ENCODE measurements at regions not wholly inside any gene's neighbourhood (a gene's known extent, or its start where the extent isn't known, plus 50 kb on each side); places are given as distances from the start of the nearest gene placed in this dataset.

DNA sequence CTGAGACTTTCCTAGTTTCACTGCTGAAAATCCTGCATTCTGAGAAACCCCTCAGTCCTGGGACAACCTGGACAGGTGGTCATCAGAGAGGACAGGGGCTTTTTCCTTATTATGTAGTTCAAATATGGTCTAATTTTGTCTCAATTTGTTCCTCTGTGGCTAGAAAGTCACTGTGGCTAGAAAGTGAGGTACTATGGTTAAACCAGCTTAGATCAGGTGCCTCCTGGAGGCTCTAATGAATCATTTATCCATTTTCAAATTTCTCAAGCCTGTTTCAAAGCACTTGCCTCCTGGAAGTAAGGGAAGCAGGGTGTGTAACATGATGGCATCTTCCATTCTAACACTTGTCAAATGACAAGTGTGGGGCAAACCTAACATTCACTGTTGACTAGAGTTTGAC, 326.8 kb downstream of the PIK3C3 start:
- Histone ChIP-seq H3K36me3 (ENCODE audit: control insufficient read depth in 2 of 2, extremely low read depth in 1 of 2, insufficient read depth in 2 of 2, low read length in 2 of 2) (no peaks in the 10 kb centered on the region), H3K79me2 (ENCODE audit: control insufficient read depth, insufficient read depth, low read length) (no peaks in the 10 kb centered on the region), H4K20me1 (ENCODE audit: control insufficient read depth, extremely low read depth, insufficient read depth, low read length) (no peaks in the 10 kb centered on the region), H3K27me3 (ENCODE audit: control insufficient read depth, extremely low read depth, insufficient read depth, low read length) (no peaks in the 10 kb centered on the region), H3K4me3 (ENCODE audit: control insufficient read depth in 2 of 3, extremely low read depth in 1 of 3, insufficient read depth in 2 of 3, low read depth in 1 of 3, low read length in 3 of 3) (no peak overlapping the region), H3K4me2 (ENCODE audit: control insufficient read depth, extremely low read depth, insufficient read depth, low read depth, low read length) (no peak overlapping the region), H3K4me1 (ENCODE audit: control insufficient read depth, extremely low read depth, insufficient read depth, low read length) (no peaks in the 10 kb centered on the region), H2AFZ (ENCODE audit: control insufficient read depth, low read length) (no peak overlapping the region), H3K9ac (ENCODE audit: control insufficient read depth, extremely low read depth, insufficient read depth, low read length) (no peak overlapping the region), H3K9me1 (ENCODE audit: control insufficient read depth, extremely low read depth, insufficient read depth, low read length) (no peaks in the 10 kb centered on the region), H3K9me3 (ENCODE audit: control insufficient read depth, low read depth, low read length) (no peaks in the 10 kb centered on the region), H3K27ac (ENCODE audit: control insufficient read depth, insufficient read depth, low read length) (no peak overlapping the region)
- DNase-seq (ENCODE audit: low read depth, low spot score) (no peak), FAIRE-seq (no peak)
- dilution Hi-C loops (cut with MboI; ENCODE audit: extremely low pct_ligation_motif_present, low sequenced_read_pairs), result no loop called here
- TF ChIP-seq, protein P1, sequence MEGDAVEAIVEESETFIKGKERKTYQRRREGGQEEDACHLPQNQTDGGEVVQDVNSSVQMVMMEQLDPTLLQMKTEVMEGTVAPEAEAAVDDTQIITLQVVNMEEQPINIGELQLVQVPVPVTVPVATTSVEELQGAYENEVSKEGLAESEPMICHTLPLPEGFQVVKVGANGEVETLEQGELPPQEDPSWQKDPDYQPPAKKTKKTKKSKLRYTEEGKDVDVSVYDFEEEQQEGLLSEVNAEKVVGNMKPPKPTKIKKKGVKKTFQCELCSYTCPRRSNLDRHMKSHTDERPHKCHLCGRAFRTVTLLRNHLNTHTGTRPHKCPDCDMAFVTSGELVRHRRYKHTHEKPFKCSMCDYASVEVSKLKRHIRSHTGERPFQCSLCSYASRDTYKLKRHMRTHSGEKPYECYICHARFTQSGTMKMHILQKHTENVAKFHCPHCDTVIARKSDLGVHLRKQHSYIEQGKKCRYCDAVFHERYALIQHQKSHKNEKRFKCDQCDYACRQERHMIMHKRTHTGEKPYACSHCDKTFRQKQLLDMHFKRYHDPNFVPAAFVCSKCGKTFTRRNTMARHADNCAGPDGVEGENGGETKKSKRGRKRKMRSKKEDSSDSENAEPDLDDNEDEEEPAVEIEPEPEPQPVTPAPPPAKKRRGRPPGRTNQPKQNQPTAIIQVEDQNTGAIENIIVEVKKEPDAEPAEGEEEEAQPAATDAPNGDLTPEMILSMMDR (optimal IDR thresholded peaks at IDR 0.05 in 1 of 3, IDR thresholded peaks at IDR 0.05 in 1 of 3, conservative IDR thresholded peaks at IDR 0.05 in 1 of 3; ENCODE audit: extremely low read depth in 1 of 3, insufficient read depth in 2 of 3, low read length in 3 of 3), result no peak
- TF ChIP-seq EZH2 (IDR thresholded peaks at IDR 0.05; ENCODE audit: low read length), result no peak

DNA sequence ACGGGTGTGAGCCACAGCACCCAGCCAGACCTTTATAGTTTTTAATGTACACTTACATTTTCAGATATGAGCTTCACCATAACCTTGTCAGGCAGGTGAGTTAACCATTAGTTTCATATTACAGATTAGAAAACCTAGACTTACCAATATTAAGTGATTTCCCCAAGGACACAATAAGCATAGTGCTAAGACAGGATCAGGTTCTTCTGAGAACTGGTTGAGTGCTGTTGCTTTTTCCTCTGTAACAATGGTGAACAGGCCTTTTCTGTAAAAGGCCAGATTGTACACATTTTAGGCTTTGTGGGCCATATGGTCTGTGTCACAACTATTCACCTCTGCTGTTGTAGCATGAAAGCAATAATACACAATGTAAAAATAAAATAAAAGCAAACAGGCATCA, 332.0 kb downstream of the PIK3C3 start:
- Histone ChIP-seq H3K79me2 (ENCODE audit: control insufficient read depth, insufficient read depth, low read length) (no peaks in the 10 kb centered on the region), H3K9ac (ENCODE audit: control insufficient read depth, extremely low read depth, insufficient read depth, low read length) (no peak overlapping the region), H3K4me2 (ENCODE audit: control insufficient read depth, extremely low read depth, insufficient read depth, low read depth, low read length) (no peak overlapping the region), H4K20me1 (ENCODE audit: control insufficient read depth, extremely low read depth, insufficient read depth, low read length) (no peaks in the 10 kb centered on the region), H3K36me3 (ENCODE audit: control insufficient read depth in 2 of 2, extremely low read depth in 1 of 2, insufficient read depth in 2 of 2, low read length in 2 of 2) (no peaks in the 10 kb centered on the region), H3K9me1 (ENCODE audit: control insufficient read depth, extremely low read depth, insufficient read depth, low read length) (no peaks in the 10 kb centered on the region), H3K4me1 (ENCODE audit: control insufficient read depth, extremely low read depth, insufficient read depth, low read length) (no peaks in the 10 kb centered on the region), H3K27me3 (ENCODE audit: control insufficient read depth, extremely low read depth, insufficient read depth, low read length) (no peaks in the 10 kb centered on the region), H3K27ac (ENCODE audit: control insufficient read depth, insufficient read depth, low read length) (no peak overlapping the region), H3K9me3 (ENCODE audit: control insufficient read depth, low read depth, low read length) (no peaks in the 10 kb centered on the region), H3K4me3 (ENCODE audit: control insufficient read depth in 2 of 3, extremely low read depth in 1 of 3, insufficient read depth in 2 of 3, low read depth in 1 of 3, low read length in 3 of 3) (no peak overlapping the region), H2AFZ (ENCODE audit: control insufficient read depth, low read length) (no peak overlapping the region)
- FAIRE-seq, result no peak
- no peak for TF ChIP-seq EZH2 (IDR thresholded peaks at IDR 0.05; ENCODE audit: low read length)
- TF ChIP-seq, protein P1 (optimal IDR thresholded peaks at IDR 0.05 in 1 of 3, IDR thresholded peaks at IDR 0.05 in 1 of 3, conservative IDR thresholded peaks at IDR 0.05 in 1 of 3; ENCODE audit: extremely low read depth in 1 of 3, insufficient read depth in 2 of 3, low read length in 3 of 3), result no peak
- dilution Hi-C loops (cut with MboI; ENCODE audit: extremely low pct_ligation_motif_present, low sequenced_read_pairs), result no loop called here
- no peak for DNase-seq (ENCODE audit: low read depth, low spot score)
